ENCODE measurements at regions not wholly inside any gene's neighbourhood (a gene's known extent, or its start where the extent isn't known, plus 50 kb on each side); places are given as distances from the start of the nearest gene placed in this dataset.

DNA sequence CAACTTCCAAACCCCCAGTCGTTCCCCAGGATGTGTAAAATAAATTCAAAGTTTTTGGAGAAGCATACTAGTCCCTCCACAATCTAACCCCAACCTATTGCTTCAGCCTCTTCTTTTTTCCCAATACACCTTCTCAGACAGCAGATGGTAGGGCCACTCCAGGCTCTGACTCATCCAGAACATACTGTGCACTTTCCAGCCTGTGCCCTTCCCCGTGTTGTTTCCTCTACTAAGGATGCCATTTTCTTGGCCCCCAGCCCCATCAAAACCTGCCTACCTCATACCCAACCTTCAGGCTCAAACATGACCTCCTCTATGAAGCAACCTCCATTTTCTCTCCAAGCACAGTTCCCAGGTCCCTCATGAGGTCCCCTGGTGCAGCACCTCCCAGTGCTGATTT lies 669.3 kb downstream of the BCL11A start:
- Mint-ChIP-seq H3K4me1 (peaks cover 43% of the 10 kb centered on the region), H3K4me3 (no peak overlapping the region), H3K27me3 (ENCODE audit: low read depth) (no peaks in the 10 kb centered on the region), H3K27ac (no peak overlapping the region), H3K9me3 (no peaks in the 10 kb centered on the region), H3K36me3 (no peaks in the 10 kb centered on the region)
- DNase-seq (ENCODE audit: low spot score in 2 of 2, unreplicated experiment in 2 of 2): no peak
- TF ChIP-seq, protein P1, sequence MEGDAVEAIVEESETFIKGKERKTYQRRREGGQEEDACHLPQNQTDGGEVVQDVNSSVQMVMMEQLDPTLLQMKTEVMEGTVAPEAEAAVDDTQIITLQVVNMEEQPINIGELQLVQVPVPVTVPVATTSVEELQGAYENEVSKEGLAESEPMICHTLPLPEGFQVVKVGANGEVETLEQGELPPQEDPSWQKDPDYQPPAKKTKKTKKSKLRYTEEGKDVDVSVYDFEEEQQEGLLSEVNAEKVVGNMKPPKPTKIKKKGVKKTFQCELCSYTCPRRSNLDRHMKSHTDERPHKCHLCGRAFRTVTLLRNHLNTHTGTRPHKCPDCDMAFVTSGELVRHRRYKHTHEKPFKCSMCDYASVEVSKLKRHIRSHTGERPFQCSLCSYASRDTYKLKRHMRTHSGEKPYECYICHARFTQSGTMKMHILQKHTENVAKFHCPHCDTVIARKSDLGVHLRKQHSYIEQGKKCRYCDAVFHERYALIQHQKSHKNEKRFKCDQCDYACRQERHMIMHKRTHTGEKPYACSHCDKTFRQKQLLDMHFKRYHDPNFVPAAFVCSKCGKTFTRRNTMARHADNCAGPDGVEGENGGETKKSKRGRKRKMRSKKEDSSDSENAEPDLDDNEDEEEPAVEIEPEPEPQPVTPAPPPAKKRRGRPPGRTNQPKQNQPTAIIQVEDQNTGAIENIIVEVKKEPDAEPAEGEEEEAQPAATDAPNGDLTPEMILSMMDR (IDR thresholded peaks at IDR 0.05; ENCODE audit: unreplicated experiment): no peak

DNA sequence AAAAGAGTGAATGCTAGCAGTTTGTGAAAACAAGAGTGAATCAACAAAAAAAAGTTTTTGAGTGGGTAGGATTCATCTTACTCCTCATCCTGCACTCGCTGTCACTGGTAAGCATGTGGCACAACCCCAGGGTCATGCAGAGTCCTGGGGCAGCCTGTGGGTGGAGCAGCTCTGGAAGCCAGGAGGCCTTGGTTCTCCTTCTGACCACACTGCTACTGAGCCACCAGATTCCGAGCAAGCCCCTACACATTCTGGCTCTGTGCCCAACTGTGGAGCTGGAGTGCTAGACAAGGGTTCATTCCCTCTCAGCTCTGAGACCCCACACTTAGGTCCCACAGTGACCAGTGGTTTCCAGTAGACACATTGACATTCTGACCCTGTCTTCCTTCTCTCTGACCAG lies 670.6 kb downstream of the BCL11A start:
- H3K27me3 Mint-ChIP-seq (ENCODE audit: low read depth): no peaks in the 10 kb centered on the region

DNA sequence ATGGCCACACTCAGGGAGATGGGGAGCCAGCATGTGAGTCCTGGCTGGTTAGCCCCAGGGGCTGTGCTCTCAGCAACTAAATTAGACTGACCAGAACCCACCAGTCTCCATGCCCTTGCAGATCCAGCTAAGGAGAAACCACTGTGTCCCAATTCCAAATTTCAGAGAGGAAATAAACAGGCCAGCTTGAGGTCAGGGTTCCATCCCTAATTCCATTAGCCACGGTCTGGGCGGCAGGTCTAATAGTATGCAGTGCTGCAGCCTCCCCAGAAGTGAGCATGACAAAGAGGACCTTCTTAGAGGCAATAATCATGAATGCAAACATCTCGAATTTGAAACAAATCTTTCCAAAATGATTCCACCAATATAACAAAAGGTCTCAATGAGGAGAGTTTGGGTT lies 671.2 kb downstream of the BCL11A start:
- Mint-ChIP-seq H3K36me3 (no peaks in the 10 kb centered on the region), H3K27ac (no peak overlapping the region)

More for the DNA sequence above, 670.6 kb downstream of the BCL11A start:
- no peak overlapping the region for H3K27ac Mint-ChIP-seq
- H3K36me3 Mint-ChIP-seq: no peaks in the 10 kb centered on the region
- H3K4me3 Mint-ChIP-seq: no peak overlapping the region
- H3K9me3 Mint-ChIP-seq: no peaks in the 10 kb centered on the region
- H3K4me1 Mint-ChIP-seq: peaks cover 39% of the 10 kb centered on the region
- DNase-seq (ENCODE audit: low spot score in 2 of 2, unreplicated experiment in 2 of 2): no peak
- TF ChIP-seq, protein P1 (IDR thresholded peaks at IDR 0.05; ENCODE audit: unreplicated experiment): no peak

DNA sequence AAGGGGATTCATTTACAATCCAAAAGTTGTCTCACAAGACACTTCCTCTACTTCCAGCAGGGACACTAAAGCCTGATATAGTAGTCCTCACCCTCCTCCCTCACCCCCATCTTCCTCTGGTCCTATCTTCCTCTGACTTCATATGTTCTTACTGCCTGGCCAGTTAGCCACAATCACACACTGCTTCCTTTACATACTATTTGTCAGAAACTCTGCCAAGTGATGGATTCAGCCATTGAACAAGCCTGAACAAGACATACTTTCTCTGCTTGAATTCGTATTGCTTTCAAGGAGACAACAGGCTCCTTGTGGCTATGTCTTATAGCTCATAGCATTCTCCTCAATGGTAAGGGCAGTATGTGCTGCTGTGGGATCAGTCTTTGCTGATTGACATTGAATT lies 672.2 kb downstream of the BCL11A start:
- Mint-ChIP-seq H3K4me1 (peaks cover 31% of the 10 kb centered on the region), H3K4me3 (no peak overlapping the region), H3K36me3 (no peaks in the 10 kb centered on the region), H3K27me3 (ENCODE audit: low read depth) (no peaks in the 10 kb centered on the region), H3K9me3 (no peaks in the 10 kb centered on the region), H3K27ac (no peak overlapping the region)
- TF ChIP-seq, protein P1 (IDR thresholded peaks at IDR 0.05; ENCODE audit: unreplicated experiment): no peak
- no peak for DNase-seq (ENCODE audit: low spot score in 2 of 2, unreplicated experiment in 2 of 2)

More for the DNA sequence above, 671.2 kb downstream of the BCL11A start:
- no peak overlapping the region for H3K4me3 Mint-ChIP-seq
- peaks cover 34% of the 10 kb centered on the region for H3K4me1 Mint-ChIP-seq
- H3K9me3 Mint-ChIP-seq: no peaks in the 10 kb centered on the region
- TF ChIP-seq, protein P1 (IDR thresholded peaks at IDR 0.05; ENCODE audit: unreplicated experiment): no peak
- DNase-seq (ENCODE audit: low spot score in 2 of 2, unreplicated experiment in 2 of 2): no peak
- no peaks in the 10 kb centered on the region for H3K27me3 Mint-ChIP-seq (ENCODE audit: low read depth)

DNA sequence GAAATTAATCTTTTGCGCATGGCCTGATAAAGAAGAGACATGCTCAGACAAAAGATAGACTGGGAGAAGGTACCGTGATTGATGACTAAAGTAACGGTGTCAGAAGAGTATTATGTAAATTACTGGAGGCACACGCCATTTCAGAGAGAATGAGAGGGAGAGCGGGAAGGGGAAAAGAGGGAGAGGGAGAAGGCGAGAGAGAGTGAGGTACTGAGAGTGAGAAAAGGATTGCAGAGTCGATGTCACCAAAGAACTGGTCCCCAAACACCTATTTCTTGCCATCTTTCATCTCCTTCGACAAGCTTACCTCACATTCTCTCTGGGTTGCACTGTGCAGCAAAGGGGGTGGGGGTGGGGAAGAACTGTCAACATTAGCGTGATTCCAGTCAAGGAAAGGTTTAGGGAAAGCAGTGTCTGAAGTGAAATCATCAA lies 673.7 kb downstream of the BCL11A start:
- Mint-ChIP-seq H3K36me3 (no peaks in the 10 kb centered on the region), H3K9me3 (no peaks in the 10 kb centered on the region), H3K4me1 (peaks cover 23% of the 10 kb centered on the region), H3K27ac (no peak overlapping the region), H3K27me3 (ENCODE audit: low read depth) (no peaks in the 10 kb centered on the region), H3K4me3 (no peak overlapping the region)
- TF ChIP-seq, protein P1 (IDR thresholded peaks at IDR 0.05; ENCODE audit: unreplicated experiment): no peak
- no peak for DNase-seq (ENCODE audit: low spot score in 2 of 2, unreplicated experiment in 2 of 2)

DNA sequence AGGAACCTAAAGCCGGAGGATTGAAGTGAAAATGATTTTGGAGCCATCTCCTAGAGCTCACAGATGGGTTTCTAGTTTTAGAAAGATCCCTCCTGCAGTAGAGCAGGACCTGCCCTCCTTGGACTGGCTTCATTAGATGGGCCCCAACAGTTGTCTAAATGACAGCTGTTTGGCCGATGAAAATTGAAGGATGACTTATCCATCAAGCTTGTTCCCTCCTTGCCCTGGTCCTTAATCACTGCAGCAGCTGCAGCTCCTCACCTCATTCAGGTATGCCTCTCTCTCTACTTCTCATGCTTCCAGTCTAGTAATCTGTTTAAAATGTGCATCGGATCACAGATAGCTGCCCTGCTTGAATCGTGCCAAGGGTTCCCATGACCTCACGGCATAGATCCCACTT lies 677.6 kb downstream of the BCL11A start:
- Mint-ChIP-seq H3K36me3 (no peaks in the 10 kb centered on the region), H3K27me3 (ENCODE audit: low read depth) (no peaks in the 10 kb centered on the region), H3K27ac (no peak overlapping the region), H3K4me3 (no peak overlapping the region), H3K9me3 (no peaks in the 10 kb centered on the region), H3K4me1 (peaks cover 14% of the 10 kb centered on the region)
- TF ChIP-seq, protein P1 (IDR thresholded peaks at IDR 0.05; ENCODE audit: unreplicated experiment): no peak
- DNase-seq (ENCODE audit: low spot score in 2 of 2, unreplicated experiment in 2 of 2): no peak

All from mesothelial cell of epicardium (in vitro differentiated cells).